Osteocyte (in vitro differentiated cells): ENCODE measurements at regions not wholly inside any gene's neighbourhood (a gene's known extent, or its start where the extent isn't known, plus 50 kb on each side); places are given as distances from the start of the nearest gene placed in this dataset.

ENCODE experiments used
- DNase-seq: peaks from one replicate; pipeline ENCODE4 v3.0.0; 2021; ENCODE audit warnings: mixed read lengths; ENCODE audit not compliant: unreplicated experiment; ENCODE audit errors: extremely low spot score
- H3K27ac Mint-ChIP-seq: one replicate; pipeline ENCODE4 v1.8.0; 2021; ENCODE audit warnings: mild to moderate bottlenecking, mixed read lengths; ENCODE audit not compliant: unreplicated experiment
- H3K27me3 Mint-ChIP-seq: one replicate; pipeline ENCODE4 v1.8.0; 2021; ENCODE audit warnings: mixed read lengths; ENCODE audit not compliant: unreplicated experiment
- H3K36me3 Mint-ChIP-seq: one replicate; pipeline ENCODE4 v1.8.0; 2021; ENCODE audit warnings: mixed read lengths; ENCODE audit not compliant: unreplicated experiment
- H3K4me1 Mint-ChIP-seq: one replicate; pipeline ENCODE4 v1.8.0; 2021; ENCODE audit warnings: mixed read lengths; ENCODE audit not compliant: unreplicated experiment
- H3K4me3 Mint-ChIP-seq: one replicate; pipeline ENCODE4 v1.8.0; 2021; ENCODE audit warnings: mild to moderate bottlenecking, moderate library complexity, mixed read lengths; ENCODE audit not compliant: unreplicated experiment
- H3K9me3 Mint-ChIP-seq: one replicate; pipeline ENCODE4 v1.8.0; 2021; ENCODE audit warnings: mixed read lengths; ENCODE audit not compliant: unreplicated experiment
- CTCF ChIP-seq: fragments of 200-600 bp; sonication (generic); IDR thresholded peaks from 2 replicates; pipeline ENCODE4 v1.5.0; 2021; ENCODE audit warnings: antibody characterized with exemption, mild to moderate bottlenecking, moderate library complexity

- Mint-ChIP-seq H3K4me1 (no peaks in the 10 kb centered on the region), H3K9me3 (peaks cover 13% of the 10 kb centered on the region), H3K4me3 (no peak overlapping the region), H3K36me3 (no peaks in the 10 kb centered on the region), H3K27me3 (no peaks in the 10 kb centered on the region), H3K27ac (no peak overlapping the region)
- no peak for TF ChIP-seq CTCF
- DNase-seq: no peak
Observed at GRCh38 chr16:25587783-25588182, 104.0 kb upstream of the HS3ST4 start.

- no peak for TF ChIP-seq CTCF
- no peak for DNase-seq
- H3K27ac Mint-ChIP-seq: no peak overlapping the region
- peaks cover 13% of the 10 kb centered on the region for H3K9me3 Mint-ChIP-seq
- H3K4me3 Mint-ChIP-seq: no peak overlapping the region
- no peaks in the 10 kb centered on the region for H3K4me1 Mint-ChIP-seq
- H3K27me3 Mint-ChIP-seq: no peaks in the 10 kb centered on the region
- H3K36me3 Mint-ChIP-seq: no peaks in the 10 kb centered on the region
Observed at GRCh38 chr16:25586826-25587225, 104.9 kb upstream of the HS3ST4 start.

- no peaks in the 10 kb centered on the region for H3K36me3 Mint-ChIP-seq
- H3K4me1 Mint-ChIP-seq: no peaks in the 10 kb centered on the region
- H3K27ac Mint-ChIP-seq: no peak overlapping the region
- no peak overlapping the region for H3K4me3 Mint-ChIP-seq
- TF ChIP-seq CTCF: no peak
- peaks cover 8% of the 10 kb centered on the region for H3K9me3 Mint-ChIP-seq
- H3K27me3 Mint-ChIP-seq: no peaks in the 10 kb centered on the region
- no peak for DNase-seq
Observed at GRCh38 chr16:25585526-25585925, 106.2 kb upstream of the HS3ST4 start.

- no peak for TF ChIP-seq CTCF
- Mint-ChIP-seq H3K27me3 (no peaks in the 10 kb centered on the region), H3K27ac (no peak overlapping the region), H3K4me3 (no peak overlapping the region), H3K36me3 (no peaks in the 10 kb centered on the region), H3K9me3 (peaks cover 8% of the 10 kb centered on the region), H3K4me1 (no peaks in the 10 kb centered on the region)
- DNase-seq: no peak
Observed at GRCh38 chr16:25580041-25580440, 111.7 kb upstream of the HS3ST4 start.

GRCh38 chr16:25575363-25575762 is 116.4 kb upstream of the HS3ST4 start:
- peaks cover 4% of the 10 kb centered on the region for H3K9me3 Mint-ChIP-seq
- no peak for DNase-seq

More at GRCh38 chr16:25575363-25575762, 116.4 kb upstream of the HS3ST4 start:
- Mint-ChIP-seq H3K27ac (no peak overlapping the region), H3K27me3 (no peaks in the 10 kb centered on the region), H3K36me3 (no peaks in the 10 kb centered on the region), H3K4me1 (no peaks in the 10 kb centered on the region), H3K4me3 (no peak overlapping the region)
- TF ChIP-seq CTCF: no peak
